K562 (cell line): ENCODE measurements at regions not wholly inside any gene's neighbourhood (a gene's known extent, or its start where the extent isn't known, plus 50 kb on each side); places are given as distances from the start of the nearest gene placed in this dataset.

ENCODE experiments used
- ATAC-seq: fragments of 200-7000 bp; cut with Tn5 transposase; 3 replicates; pipeline ENCODE4 v1.9.1; 2020; ENCODE audit warnings: moderate library complexity
- BruUV-seq: library from RNA; stranded (reverse); fragments of 400-500 nt; replicated peaks from 2 replicates; lab custom pipeline; 2021; lab: Mats Ljungman, UMichigan
- CTCF ChIA-PET: fragments of 300-600 bp; formaldehyde crosslinking; extraction: SDS; loops from one replicate; lab custom pipeline; 2021; ENCODE audit warnings: low intra/inter-chr PET ratio; lab: Yijun Ruan, JAX
- POLR2A ChIA-PET: fragments of 300-600, 350-650 bp; sonication (Branson Sonifier 250); formaldehyde crosslinking; extraction: SDS; loops from one replicate; lab custom pipeline; 2021; ENCODE audit warnings: antibody characterized with exemption, inconsistent platforms; lab: Yijun Ruan, JAX
- DNase-seq, 4 experiments: peaks; one replicate each; pipeline versions ENCODE4 v3.0.0 to v3.0.0-alpha.2; 2011 to 2018; ENCODE audit warnings: low spot score in 3 of 4, mixed read lengths in 3 of 4; ENCODE audit errors: extremely low read depth in 1 of 4
- FAIRE-seq: peaks from 2 replicates; lab custom pipeline; 2011; peaks lifted over from hg19 to GRCh38; lab: Jason Lieb, UNC
- H2AFZ ChIP-seq: 2 replicates; pipeline ENCODE4 v1.6.0; 2011; ENCODE audit warnings: low read depth, low read length, control low read depth, inconsistent platforms
- H3K27ac ChIP-seq: fragments of 200-600 bp; 3 replicates; pipeline ENCODE4 v1.8.0; 2011; ENCODE audit warnings: low read depth, mild to moderate bottlenecking, control low read depth, inconsistent platforms, low read length, moderate library complexity, mixed read lengths; ENCODE audit errors: extremely low read depth
- H3K27me3 ChIP-seq, 2 experiments: fragments of 300-600 bp in 1 of 2; 2 replicates in 1 of 2; 3 replicates in 1 of 2; pipeline versions ENCODE4 v1.6.0 to v1.8.0; 2011; ENCODE audit warnings: inconsistent platforms in 2 of 2, low read length in 2 of 2, mild to moderate bottlenecking in 1 of 2, mixed read lengths in 1 of 2, moderate library complexity in 1 of 2; ENCODE audit not compliant: control insufficient read depth in 2 of 2, insufficient read depth in 2 of 2
- H3K36me3 ChIP-seq: fragments of 300-600 bp; 3 replicates; pipeline ENCODE4 v1.8.0; 2011; ENCODE audit warnings: mild to moderate bottlenecking, low read length, inconsistent platforms; ENCODE audit not compliant: control insufficient read depth, insufficient read depth
- H3K4me1 ChIP-seq, 2 experiments: fragments of 200-600 bp in 1 of 2; replicated peaks in 1 of 2; 2 replicates in 1 of 2; 3 replicates in 1 of 2; pipeline versions ENCODE4 v1.5.1 to v1.8.0; 2011; ENCODE audit warnings: inconsistent platforms in 2 of 2, low read length in 2 of 2, mild to moderate bottlenecking in 1 of 2, mixed read lengths in 1 of 2, moderate library complexity in 1 of 2; ENCODE audit not compliant: control insufficient read depth in 2 of 2, insufficient read depth in 2 of 2
- H3K4me2 ChIP-seq: 2 replicates; pipeline ENCODE4 v1.6.1; 2011; ENCODE audit warnings: low read length, control low read depth, inconsistent platforms, mixed read lengths; ENCODE audit not compliant: insufficient read depth
- H3K4me3 ChIP-seq: fragments of 200-600 bp; sonication (generic), shearing (Covaris generic); 2 replicates; pipeline ENCODE4 v1.5.1; 2016; ENCODE audit warnings: control low read depth, inconsistent platforms
- H3K79me2 ChIP-seq: fragments of 200-600 bp; 3 replicates; pipeline ENCODE4 v1.8.0; 2011; ENCODE audit warnings: low read length, inconsistent platforms; ENCODE audit not compliant: control insufficient read depth, insufficient read depth
- H3K9ac ChIP-seq, 2 experiments: 2 replicates each; pipeline versions ENCODE4 v1.6.0 to v1.6.1; 2011; ENCODE audit warnings: low read depth in 2 of 2, low read length in 2 of 2, control low read depth in 1 of 2, inconsistent platforms in 1 of 2, mild to moderate bottlenecking in 1 of 2, mixed read lengths in 1 of 2; ENCODE audit not compliant: insufficient read depth in 1 of 2
- H3K9me1 ChIP-seq: one replicate; pipeline ENCODE4 v1.6.0; 2011; ENCODE audit warnings: inconsistent platforms, mild to moderate bottlenecking, low read length, moderate library complexity; ENCODE audit not compliant: control insufficient read depth, insufficient read depth
- H3K9me3 ChIP-seq: replicated peaks from 2 replicates; pipeline ENCODE4 v1.5.1; 2011; ENCODE audit warnings: low read depth, low read length, inconsistent platforms; ENCODE audit not compliant: control insufficient read depth, insufficient read depth
- H4K20me1 ChIP-seq: replicated peaks from 2 replicates; pipeline ENCODE4 v1.6.1; 2011; ENCODE audit warnings: low read length, inconsistent platforms, mixed read lengths; ENCODE audit not compliant: control insufficient read depth, insufficient read depth
- CEBPG ChIP-seq, 3 experiments: fragments of 200-800 bp in 1 of 3; sonication (Bioruptor generic) in 1 of 3; sonication (generic) in 1 of 3; formaldehyde crosslinking in 1 of 3; IDR thresholded peaks in 2 of 3; conservative IDR thresholded peaks in 1 of 3; 2 replicates each; pipeline versions ENCODE4 v1.6.1 to v1.8.0; 2016 to 2022; ENCODE audit warnings: missing compliant biosample characterization in 2 of 3, missing genetic modification characterization in 2 of 3, mild to moderate bottlenecking in 1 of 3, missing genetic modification reagents in 1 of 3
- ESRRB ChIP-seq: fragments of 250-450 bp; sonication (Bioruptor Pico); IDR thresholded peaks from 2 replicates; pipeline ENCODE4 v1.5.0; 2020; ENCODE audit warnings: mild to moderate bottlenecking, moderate library complexity, borderline replicate concordance
- JUNB ChIP-seq: fragments of 450-650 bp; formaldehyde crosslinking; conservative IDR thresholded peaks from 2 replicates; pipeline ENCODE4 v1.4.0; 2020; ENCODE audit warnings: mild to moderate bottlenecking
- NCOA4 ChIP-seq: fragments of 450-650 bp; IDR thresholded peaks from 2 replicates; pipeline ENCODE4 v1.6.1; 2018; ENCODE audit warnings: mild to moderate bottlenecking; ENCODE audit not compliant: partially characterized antibody
- NR2F6 ChIP-seq: fragments of 450-650 bp; formaldehyde crosslinking; IDR thresholded peaks from 2 replicates; pipeline ENCODE4 v1.4.0; 2020; ENCODE audit warnings: mild to moderate bottlenecking
- OTX1 ChIP-seq: fragments of 450-650 bp; formaldehyde crosslinking; IDR thresholded peaks from 2 replicates; pipeline ENCODE4 v1.4.0; 2022; ENCODE audit warnings: mild to moderate bottlenecking
- ZNF174 ChIP-seq: fragments of 250-450 bp; sonication (Bioruptor Pico); IDR thresholded peaks from 2 replicates; pipeline ENCODE4 v1.4.0; 2020; ENCODE audit warnings: mild to moderate bottlenecking
- ZNF212 ChIP-seq: fragments of 450-650 bp; formaldehyde crosslinking; IDR thresholded peaks from 2 replicates; pipeline ENCODE4 v1.4.0; 2020; ENCODE audit warnings: mild to moderate bottlenecking
- ZNF224 ChIP-seq: sonication (generic); formaldehyde crosslinking; IDR thresholded peaks from 2 replicates; pipeline ENCODE4 v1.8.0; 2022; ENCODE audit warnings: mild to moderate bottlenecking, missing genetic modification reagents
- ZNF707 ChIP-seq: fragments of 250-450 bp; sonication (Bioruptor Pico); conservative IDR thresholded peaks from 2 replicates; pipeline ENCODE4 v1.8.0; 2022; ENCODE audit warnings: inconsistent platforms, mild to moderate bottlenecking, moderate library complexity
- WGBS: fragments of 100-300 bp; shearing (Covaris generic); methylation state at CpG from one replicate; pipeline ENCODE4 v1.1.6; 2016; ENCODE audit warnings: low coverage, mixed read lengths; ENCODE audit not compliant: insufficient coverage; ENCODE audit errors: missing lambda C conversion rate; 5-methylcytosine and 5-hydroxymethylcytosine counted together
- in situ Hi-C: fragments of 300-500 bp; cut with MboI; formaldehyde crosslinking; loops from 4 replicates; pipeline ENCODE4 v1.15.0; 2018; ENCODE audit warnings: inconsistent platforms, mixed read lengths
- intact Hi-C: fragments of 100-400 bp; cut with micrococcal nuclease; formaldehyde crosslinking; loops from 2 replicates; pipeline ENCODE4 v1.14.2; 2022
- TF ChIP-seq, protein P1 (sequence below): fragments of 250-450 bp; sonication (Bioruptor Pico); IDR thresholded peaks from 2 replicates; pipeline ENCODE4 v1.8.0; 2022; ENCODE audit warnings: inconsistent platforms
- TF ChIP-seq, protein P2 (sequence below): sonication (generic); formaldehyde crosslinking; IDR thresholded peaks from 2 replicates; pipeline ENCODE4 v1.8.0; 2022; ENCODE audit warnings: missing genetic modification reagents, mild to moderate bottlenecking, borderline replicate concordance

DNA sequence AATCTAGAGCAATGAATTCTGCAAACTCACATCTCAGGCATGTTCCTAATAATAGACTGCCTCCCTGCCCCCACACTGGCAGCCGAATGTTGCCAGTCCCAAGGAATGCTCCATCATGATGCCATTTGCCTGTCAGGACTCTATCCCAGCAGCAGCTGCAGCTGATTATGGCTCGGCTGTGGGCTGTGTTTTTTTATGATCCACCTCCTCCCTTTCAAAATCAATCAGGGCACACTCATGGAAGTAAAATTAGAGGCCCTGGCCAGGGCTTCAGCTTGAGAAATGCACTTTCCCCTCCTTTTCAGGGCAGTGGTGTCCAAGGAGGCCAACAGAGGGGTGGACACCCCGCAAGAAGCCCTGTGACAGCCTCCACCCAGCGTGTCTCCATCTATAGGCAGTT lies 176.7 kb upstream of the S1PR3 start:
- H3K79me2 ChIP-seq: no peaks in the 10 kb centered on the region
- CTCF ChIA-PET: no interaction called here
- no peak overlapping the region for H3K9ac ChIP-seq
- no peaks in the 10 kb centered on the region for H3K9me1 ChIP-seq
- in situ Hi-C loops (no loop called here), intact Hi-C loops (no loop called here)
- POLR2A ChIA-PET: interaction anchor here (0.6 kb wide), 1 partner anchor 55 kb away, joined by 3 read pairs; no protein-coding TSS in a partner anchor
- no peaks in the 10 kb centered on the region; the same call in 1 of the 2 replicates for H4K20me1 ChIP-seq
- H3K36me3 ChIP-seq: no peaks in the 10 kb centered on the region
- TF ChIP-seq ZNF224 (CRISPR knock-in tag) (no peak), ESRRB (no peak), OTX1 (CRISPR knock-in tag) (no peak), CEBPG (CRISPR knock-in tag; IDR thresholded peaks at IDR 0.05) (no peak), CEBPG (tag; conservative IDR thresholded peaks at IDR 0.05 in 1 of 2, IDR thresholded peaks at IDR 0.05 in 1 of 2) (no peak), ZNF707 (CRISPR knock-in tag) (no peak), JUNB (no peak), NCOA4 (no peak), NR2F6 (CRISPR knock-in tag) (no peak), ZNF174 (CRISPR knock-in tag) (no peak), ZNF212 (CRISPR knock-in tag) (no peak)
- TF ChIP-seq, protein P1, sequence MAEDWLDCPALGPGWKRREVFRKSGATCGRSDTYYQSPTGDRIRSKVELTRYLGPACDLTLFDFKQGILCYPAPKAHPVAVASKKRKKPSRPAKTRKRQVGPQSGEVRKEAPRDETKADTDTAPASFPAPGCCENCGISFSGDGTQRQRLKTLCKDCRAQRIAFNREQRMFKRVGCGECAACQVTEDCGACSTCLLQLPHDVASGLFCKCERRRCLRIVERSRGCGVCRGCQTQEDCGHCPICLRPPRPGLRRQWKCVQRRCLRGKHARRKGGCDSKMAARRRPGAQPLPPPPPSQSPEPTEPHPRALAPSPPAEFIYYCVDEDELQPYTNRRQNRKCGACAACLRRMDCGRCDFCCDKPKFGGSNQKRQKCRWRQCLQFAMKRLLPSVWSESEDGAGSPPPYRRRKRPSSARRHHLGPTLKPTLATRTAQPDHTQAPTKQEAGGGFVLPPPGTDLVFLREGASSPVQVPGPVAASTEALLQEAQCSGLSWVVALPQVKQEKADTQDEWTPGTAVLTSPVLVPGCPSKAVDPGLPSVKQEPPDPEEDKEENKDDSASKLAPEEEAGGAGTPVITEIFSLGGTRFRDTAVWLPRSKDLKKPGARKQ (CRISPR knock-in tag): no peak
- TF ChIP-seq, protein P2, sequence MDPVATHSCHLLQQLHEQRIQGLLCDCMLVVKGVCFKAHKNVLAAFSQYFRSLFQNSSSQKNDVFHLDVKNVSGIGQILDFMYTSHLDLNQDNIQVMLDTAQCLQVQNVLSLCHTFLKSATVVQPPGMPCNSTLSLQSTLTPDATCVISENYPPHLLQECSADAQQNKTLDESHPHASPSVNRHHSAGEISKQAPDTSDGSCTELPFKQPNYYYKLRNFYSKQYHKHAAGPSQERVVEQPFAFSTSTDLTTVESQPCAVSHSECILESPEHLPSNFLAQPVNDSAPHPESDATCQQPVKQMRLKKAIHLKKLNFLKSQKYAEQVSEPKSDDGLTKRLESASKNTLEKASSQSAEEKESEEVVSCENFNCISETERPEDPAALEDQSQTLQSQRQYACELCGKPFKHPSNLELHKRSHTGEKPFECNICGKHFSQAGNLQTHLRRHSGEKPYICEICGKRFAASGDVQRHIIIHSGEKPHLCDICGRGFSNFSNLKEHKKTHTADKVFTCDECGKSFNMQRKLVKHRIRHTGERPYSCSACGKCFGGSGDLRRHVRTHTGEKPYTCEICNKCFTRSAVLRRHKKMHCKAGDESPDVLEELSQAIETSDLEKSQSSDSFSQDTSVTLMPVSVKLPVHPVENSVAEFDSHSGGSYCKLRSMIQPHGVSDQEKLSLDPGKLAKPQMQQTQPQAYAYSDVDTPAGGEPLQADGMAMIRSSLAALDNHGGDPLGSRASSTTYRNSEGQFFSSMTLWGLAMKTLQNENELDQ: no peak
- no peak overlapping the region for H3K4me2 ChIP-seq
- peaks cover 0 to 4% of the 10 kb centered on the region in 2 experiments; a peak in 3 of 5 replicates for H3K4me1 ChIP-seq
- H2AFZ ChIP-seq: no peak overlapping the region
- no TSS peak for BruUV-seq
- H3K27ac ChIP-seq: no peak overlapping the region
- no peaks in the 10 kb centered on the region for H3K27me3 ChIP-seq
- WGBS: 17% methylated on average over 3 of the region's 4 CpGs
- no peak for FAIRE-seq
- no peaks in the 10 kb centered on the region for H3K9me3 ChIP-seq
- DNase-seq: no peak
- no peak for ATAC-seq
- no peak overlapping the region for H3K4me3 ChIP-seq
